HG03558 (cell line): ENCODE measurements at regions not wholly inside any gene's neighbourhood (a gene's known extent, or its start where the extent isn't known, plus 50 kb on each side); places are given as distances from the start of the nearest gene placed in this dataset.

ENCODE experiments used
- ATAC-seq: cut with Tn5 transposase; IDR thresholded peaks from one replicate; pipeline ENCODE4 v1.9.1; 2021; ENCODE audit warnings: moderate number of reproducible peaks; ENCODE audit not compliant: unreplicated experiment; ENCODE audit errors: extremely low read depth

- ATAC-seq: no peak
Measured at GRCh38 chr18:43866696-43867095, 589.4 kb upstream of the SYT4 start.

- no peak for ATAC-seq
Measured at GRCh38 chr18:43868497-43868995, 591.3 kb upstream of the SYT4 start.

GRCh38 chr18:43869451-43870008, 592.2 kb upstream of the SYT4 start:
- no peak for ATAC-seq

GRCh38 chr18:43870626-43871025, 593.3 kb upstream of the SYT4 start:
- ATAC-seq: no peak

GRCh38 chr18:43875511-43875910, 598.2 kb upstream of the SYT4 start:
- ATAC-seq: no peak

GRCh38 chr18:43876286-43876685, 599.0 kb upstream of the SYT4 start:
- no peak for ATAC-seq

- no peak for ATAC-seq
Measured at GRCh38 chr18:43876748-43877147, 599.5 kb upstream of the SYT4 start.

GRCh38 chr18:43877616-43878321, 600.5 kb upstream of the SYT4 start:
- ATAC-seq: no peak

- ATAC-seq: no peak
Measured at GRCh38 chr18:43879415-43879814, 602.1 kb upstream of the SYT4 start.

- ATAC-seq: no peak
Measured at GRCh38 chr18:43882358-43883055, 605.2 kb upstream of the SYT4 start.

- no peak for ATAC-seq
Measured at GRCh38 chr18:43883886-43884285, 606.6 kb upstream of the SYT4 start.

- no peak for ATAC-seq
Measured at GRCh38 chr18:43886341-43886740, 609.1 kb upstream of the SYT4 start.

- ATAC-seq: no peak
Measured at GRCh38 chr18:43887491-43887890, 610.2 kb upstream of the SYT4 start.

- no peak for ATAC-seq
Measured at GRCh38 chr18:43888598-43888997, 611.3 kb upstream of the SYT4 start.

GRCh38 chr18:43893001-43893637, 615.8 kb upstream of the SYT4 start:
- no peak for ATAC-seq

- ATAC-seq: no peak
Measured at GRCh38 chr18:43904209-43904837, 627.0 kb upstream of the SYT4 start.

GRCh38 chr18:43914018-43914417, 636.7 kb upstream of the SYT4 start:
- ATAC-seq: no peak

- no peak for ATAC-seq
Measured at GRCh38 chr18:43916984-43917383, 639.7 kb upstream of the SYT4 start.

GRCh38 chr18:43917520-43917919, 640.2 kb upstream of the SYT4 start:
- no peak for ATAC-seq

GRCh38 chr18:43919551-43919950, 642.3 kb upstream of the SYT4 start:
- no peak for ATAC-seq

- ATAC-seq: no peak
Measured at GRCh38 chr18:43931439-43931838, 654.1 kb upstream of the SYT4 start.
